ENCODE measurements at regions not wholly inside any gene's neighbourhood (a gene's known extent, or its start where the extent isn't known, plus 50 kb on each side); places are given as distances from the start of the nearest gene placed in this dataset.

DNA sequence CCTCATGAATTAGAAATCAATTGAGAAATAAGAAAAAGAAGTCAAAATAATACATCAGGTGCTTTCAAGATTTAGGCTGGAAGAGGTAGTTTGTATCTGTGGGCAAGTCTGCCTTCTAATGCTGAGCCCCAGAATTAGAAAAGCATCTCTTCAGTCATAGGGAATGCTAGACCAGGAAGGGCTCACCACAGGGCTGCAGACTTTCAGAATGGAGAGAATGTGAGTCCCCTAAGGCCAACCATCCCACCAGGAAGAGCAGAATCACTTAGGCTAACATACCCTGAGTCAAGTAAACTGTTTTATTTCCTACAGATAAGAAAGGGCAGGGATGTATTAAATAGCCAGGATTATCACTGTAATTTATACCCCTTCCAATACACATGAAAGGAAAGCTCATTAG is 510.2 kb downstream of the RNF144B start:
- H3K27ac ChIP-seq, result no peak overlapping the region
- H3K4me3 ChIP-seq, result no peak overlapping the region
- DNase-seq (ENCODE audit: low spot score in 2 of 2), result no peak
- intact Hi-C loops (cut with DNase I), result no loop called here
- H3K4me1 ChIP-seq, result no peaks in the 10 kb centered on the region
- H3K36me3 ChIP-seq, result no peaks in the 10 kb centered on the region
- H3K9me3 ChIP-seq, result no peaks in the 10 kb centered on the region
- TF ChIP-seq, protein P1, sequence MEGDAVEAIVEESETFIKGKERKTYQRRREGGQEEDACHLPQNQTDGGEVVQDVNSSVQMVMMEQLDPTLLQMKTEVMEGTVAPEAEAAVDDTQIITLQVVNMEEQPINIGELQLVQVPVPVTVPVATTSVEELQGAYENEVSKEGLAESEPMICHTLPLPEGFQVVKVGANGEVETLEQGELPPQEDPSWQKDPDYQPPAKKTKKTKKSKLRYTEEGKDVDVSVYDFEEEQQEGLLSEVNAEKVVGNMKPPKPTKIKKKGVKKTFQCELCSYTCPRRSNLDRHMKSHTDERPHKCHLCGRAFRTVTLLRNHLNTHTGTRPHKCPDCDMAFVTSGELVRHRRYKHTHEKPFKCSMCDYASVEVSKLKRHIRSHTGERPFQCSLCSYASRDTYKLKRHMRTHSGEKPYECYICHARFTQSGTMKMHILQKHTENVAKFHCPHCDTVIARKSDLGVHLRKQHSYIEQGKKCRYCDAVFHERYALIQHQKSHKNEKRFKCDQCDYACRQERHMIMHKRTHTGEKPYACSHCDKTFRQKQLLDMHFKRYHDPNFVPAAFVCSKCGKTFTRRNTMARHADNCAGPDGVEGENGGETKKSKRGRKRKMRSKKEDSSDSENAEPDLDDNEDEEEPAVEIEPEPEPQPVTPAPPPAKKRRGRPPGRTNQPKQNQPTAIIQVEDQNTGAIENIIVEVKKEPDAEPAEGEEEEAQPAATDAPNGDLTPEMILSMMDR (IDR thresholded peaks at IDR 0.05), result no peak
- H3K27me3 ChIP-seq, result no peaks in the 10 kb centered on the region

DNA sequence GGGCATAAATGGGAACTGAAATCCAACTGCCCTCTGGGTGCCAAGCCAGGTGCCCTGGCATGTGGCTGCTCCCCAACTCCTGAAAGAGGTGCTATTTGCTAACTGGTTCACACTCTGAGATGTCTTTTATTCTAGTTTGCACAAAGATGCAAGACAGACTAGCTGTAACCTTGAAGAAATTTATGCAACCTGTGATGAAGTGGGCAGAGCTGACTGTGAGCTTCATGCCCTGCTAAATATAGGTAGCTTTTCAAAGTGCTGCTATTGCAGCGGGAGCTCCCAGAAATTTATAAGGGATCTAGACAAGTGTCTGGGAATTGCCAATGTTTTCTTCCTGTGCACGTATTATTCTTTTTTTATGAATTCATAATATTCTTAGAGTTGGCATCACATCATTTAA is 517.5 kb downstream of the RNF144B start:
- no peaks in the 10 kb centered on the region for H3K9me3 ChIP-seq
- H3K4me1 ChIP-seq, result no peaks in the 10 kb centered on the region
- H3K36me3 ChIP-seq, result no peaks in the 10 kb centered on the region
- TF ChIP-seq, protein P1 (IDR thresholded peaks at IDR 0.05), result no peak
- no peaks in the 10 kb centered on the region for H3K27me3 ChIP-seq
- intact Hi-C loops (cut with DNase I), result no loop called here
- H3K27ac ChIP-seq, result no peak overlapping the region
- DNase-seq (ENCODE audit: low spot score in 2 of 2), result no peak
- no peak overlapping the region for H3K4me3 ChIP-seq

DNA sequence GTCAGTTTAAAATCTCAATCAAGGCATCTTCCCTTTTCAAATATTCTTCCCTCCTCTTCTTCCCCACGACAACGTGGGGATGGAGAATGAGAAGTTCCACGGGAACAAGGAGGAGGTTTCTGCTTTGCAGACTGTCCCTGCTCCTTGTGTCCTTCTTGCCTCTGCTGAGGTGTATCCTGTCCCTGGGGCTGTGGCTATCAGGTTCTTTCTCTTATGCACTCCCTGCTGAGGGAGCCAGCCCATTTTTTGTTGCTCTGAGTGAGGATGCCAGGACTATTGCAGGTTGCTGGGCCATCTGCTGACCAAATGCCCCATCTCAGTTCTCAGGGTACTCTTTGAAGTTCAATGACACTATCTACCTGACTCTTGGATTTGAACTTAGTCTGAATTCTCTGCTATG is 533.6 kb downstream of the RNF144B start:
- intact Hi-C loops (cut with DNase I), result no loop called here
- Histone ChIP-seq H3K4me1 (no peaks in the 10 kb centered on the region), H3K4me3 (no peak overlapping the region), H3K27me3 (no peaks in the 10 kb centered on the region), H3K9me3 (no peaks in the 10 kb centered on the region), H3K36me3 (no peaks in the 10 kb centered on the region), H3K27ac (no peak overlapping the region)
- no peak for DNase-seq (ENCODE audit: low spot score in 2 of 2)
- TF ChIP-seq, protein P1 (IDR thresholded peaks at IDR 0.05), result no peak

DNA sequence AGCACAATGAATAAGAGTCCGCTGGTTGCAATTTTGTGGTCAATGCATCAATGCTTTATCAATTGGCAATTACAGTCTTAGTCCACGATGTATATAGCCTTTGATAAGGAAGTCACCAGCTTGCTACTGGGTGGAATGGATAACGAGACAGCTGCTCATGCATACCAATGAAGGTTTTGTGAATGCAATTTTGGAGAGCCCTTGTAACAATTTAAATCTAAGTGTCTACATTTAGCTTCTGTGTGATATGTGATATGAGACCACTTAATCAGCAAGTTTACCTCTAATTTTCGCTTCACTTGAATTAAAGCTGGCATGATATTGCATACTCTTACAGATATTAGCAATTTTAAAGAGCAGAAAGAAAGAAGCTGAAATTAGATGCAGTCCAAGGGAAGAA is 543.9 kb downstream of the RNF144B start:
- TF ChIP-seq, protein P1 (IDR thresholded peaks at IDR 0.05), result no peak
- Histone ChIP-seq H3K27me3 (no peaks in the 10 kb centered on the region), H3K36me3 (no peaks in the 10 kb centered on the region), H3K9me3 (no peaks in the 10 kb centered on the region), H3K4me3 (no peak overlapping the region), H3K27ac (no peak overlapping the region), H3K4me1 (no peaks in the 10 kb centered on the region)
- intact Hi-C loops (cut with DNase I), result no loop called here
- DNase-seq (ENCODE audit: low spot score in 2 of 2), result no peak

DNA sequence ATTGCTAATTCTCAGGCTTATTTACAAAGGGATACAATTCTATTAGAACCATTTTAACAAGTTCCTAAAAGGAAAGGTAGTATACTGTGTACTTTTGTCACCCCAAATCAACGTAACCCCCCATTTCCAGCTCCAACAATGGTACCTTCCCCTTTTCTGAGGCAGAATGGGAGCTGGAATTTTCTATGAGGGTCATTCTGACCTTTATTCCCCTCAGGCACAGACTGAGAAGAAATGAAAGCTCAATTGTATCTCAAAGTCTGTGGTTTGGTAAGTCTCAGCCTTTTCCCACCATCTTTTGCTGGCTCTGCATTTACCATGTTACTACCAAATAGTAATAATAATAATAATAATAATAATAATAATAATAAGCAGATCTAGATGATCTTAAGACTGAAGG is 571.0 kb downstream of the RNF144B start:
- Histone ChIP-seq H3K4me1 (no peaks in the 10 kb centered on the region), H3K27ac (no peak overlapping the region), H3K27me3 (no peaks in the 10 kb centered on the region), H3K36me3 (no peaks in the 10 kb centered on the region), H3K9me3 (no peaks in the 10 kb centered on the region), H3K4me3 (no peak overlapping the region)
- no peak for DNase-seq (ENCODE audit: low spot score in 2 of 2)
- intact Hi-C loops (cut with DNase I), result no loop called here
- TF ChIP-seq, protein P1 (IDR thresholded peaks at IDR 0.05), result no peak

DNA sequence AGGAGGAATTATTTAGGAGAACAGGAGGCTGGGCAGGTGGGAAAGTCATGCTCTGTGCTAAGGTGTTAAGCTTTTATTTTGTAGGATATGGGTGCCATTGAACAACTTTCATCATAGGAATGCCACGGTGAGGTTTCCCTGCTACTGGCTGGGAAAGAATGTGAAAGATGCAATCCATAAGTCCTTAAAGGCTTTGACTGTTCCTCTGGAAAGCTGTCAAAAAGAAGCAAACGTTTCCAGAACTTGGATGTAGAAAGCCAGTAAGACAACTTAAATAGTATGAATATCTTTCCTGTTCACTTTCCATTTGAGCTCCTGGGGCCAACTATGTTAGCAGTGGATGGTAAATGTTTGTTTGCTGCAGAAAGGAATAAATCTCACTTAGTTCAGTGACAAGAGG is 574.4 kb downstream of the RNF144B start:
- DNase-seq (ENCODE audit: low spot score in 2 of 2), result no peak
- Histone ChIP-seq H3K27ac (no peak overlapping the region), H3K4me3 (no peak overlapping the region), H3K4me1 (no peaks in the 10 kb centered on the region), H3K36me3 (no peaks in the 10 kb centered on the region), H3K27me3 (no peaks in the 10 kb centered on the region), H3K9me3 (no peaks in the 10 kb centered on the region)
- intact Hi-C loops (cut with DNase I), result no loop called here
- TF ChIP-seq, protein P1 (IDR thresholded peaks at IDR 0.05), result no peak

Data from ascending aorta (tissue), 2 donors.